Activated naive CD8-positive, alpha-beta T cell treated with anti-CD3 and anti-CD28 coated beads, Interleukin-2, amount 50 U/mL, for 16 hours (primary cell): ENCODE measurements at regions not wholly inside any gene's neighbourhood (a gene's known extent, or its start where the extent isn't known, plus 50 kb on each side); places are given as distances from the start of the nearest gene placed in this dataset.

Source experiments
- DNase-seq: peaks from one replicate; pipeline ENCODE4 v3.0.0-alpha.2; 2020; ENCODE audit warnings: low read depth, low spot score

- no peak for DNase-seq
Measured at GRCh38 chr5:89473196-89473595, 590.2 kb upstream of the MEF2C start.

- no peak for DNase-seq
Measured at GRCh38 chr5:89471541-89471940, 588.6 kb upstream of the MEF2C start.

- no peak for DNase-seq
Measured at GRCh38 chr5:89471115-89471514, 588.1 kb upstream of the MEF2C start.

GRCh38 chr5:89470658-89471057 is 587.7 kb upstream of the MEF2C start:
- DNase-seq: no peak

GRCh38 chr5:89458332-89458656 is 575.3 kb upstream of the MEF2C start:
- DNase-seq: no peak

GRCh38 chr5:89457411-89458331 is 574.7 kb upstream of the MEF2C start:
- no peak for DNase-seq

- no peak for DNase-seq
Measured at GRCh38 chr5:89452081-89452480, 569.1 kb upstream of the MEF2C start.

GRCh38 chr5:89451263-89451662 is 568.3 kb upstream of the MEF2C start:
- DNase-seq: no peak

GRCh38 chr5:89450149-89450538 is 567.2 kb upstream of the MEF2C start:
- DNase-seq: no peak

GRCh38 chr5:89449392-89450148 is 566.6 kb upstream of the MEF2C start:
- DNase-seq: no peak

GRCh38 chr5:89447027-89447426 is 564.0 kb upstream of the MEF2C start:
- no peak for DNase-seq

GRCh38 chr5:89445106-89445745 is 562.2 kb upstream of the MEF2C start:
- DNase-seq: no peak

- DNase-seq: no peak
Measured at GRCh38 chr5:89444088-89444487, 561.1 kb upstream of the MEF2C start.

- no peak for DNase-seq
Measured at GRCh38 chr5:89443508-89443907, 560.5 kb upstream of the MEF2C start.

- DNase-seq: no peak
Measured at GRCh38 chr5:89441965-89442364, 559.0 kb upstream of the MEF2C start.

GRCh38 chr5:89440670-89441069 is 557.7 kb upstream of the MEF2C start:
- DNase-seq: no peak

GRCh38 chr5:89437450-89438435 is 554.8 kb upstream of the MEF2C start:
- no peak for DNase-seq

- no peak for DNase-seq
Measured at GRCh38 chr5:89436464-89436863, 553.5 kb upstream of the MEF2C start.

- DNase-seq: no peak
Measured at GRCh38 chr5:89435347-89435746, 552.4 kb upstream of the MEF2C start.

GRCh38 chr5:89428624-89429023 is 545.6 kb upstream of the MEF2C start:
- no peak for DNase-seq

- DNase-seq: no peak
Measured at GRCh38 chr5:89425062-89425461, 542.1 kb upstream of the MEF2C start.
